ENCODE measurements at regions not wholly inside any gene's neighbourhood (a gene's known extent, or its start where the extent isn't known, plus 50 kb on each side); places are given as distances from the start of the nearest gene placed in this dataset.
A peak's percentile ranks its signal among the peaks of the same experiment; 100 is the strongest.

DNA sequence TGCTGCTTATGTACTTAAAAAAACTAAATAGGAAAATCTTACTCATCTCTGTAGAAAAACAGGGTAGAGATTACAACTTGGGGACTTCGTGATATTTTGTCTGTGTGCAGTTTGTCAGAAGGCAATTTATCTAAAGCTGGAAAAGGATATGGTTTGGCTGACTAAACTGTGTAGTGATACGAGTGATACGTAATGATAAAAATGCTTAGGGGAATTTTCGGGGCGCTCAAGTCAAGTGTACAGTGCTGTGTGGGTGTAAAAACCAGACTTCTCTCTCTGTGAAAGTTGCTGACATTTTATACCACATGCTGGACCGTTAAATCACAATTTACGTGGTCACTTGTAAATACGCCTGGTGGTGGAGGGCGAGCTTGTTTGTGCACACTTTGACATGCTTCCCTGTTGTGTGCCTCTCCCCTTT, 221.7 kb downstream of the KCNRG start:
- POLR2A ChIA-PET = no interaction called here
- CTCF ChIA-PET = interaction anchor here (0.5 to 0.7 kb wide), 2 partner anchors 215 to 383 kb away, joined by 3 to 5 read pairs; no protein-coding TSS in a partner anchor
- Histone ChIP-seq H3K36me3 (ENCODE audit: control insufficient read depth in 2 of 2, insufficient read depth in 1 of 2, low read length in 2 of 2) (no peaks in the 10 kb centered on the region), H3K4me3 (ENCODE audit: low read depth, low read length) (no peak overlapping the region), H3K9me3 (ENCODE audit: control insufficient read depth, insufficient read depth, low read depth, low read length) (no peaks in the 10 kb centered on the region), H3K27ac (ENCODE audit: extremely low read depth, low read depth, low read length) (no peak overlapping the region), H3K4me1 (ENCODE audit: control insufficient read depth, insufficient read depth, low read length) (no peaks in the 10 kb centered on the region)
- 0 out of 2 replicates have a peak, but pooled peaks have one; percentile 20 for TF ChIP-seq ZIC2 (tag by site-specific recombination; IDR thresholded peaks at IDR 0.05)
- TF ChIP-seq ZBTB10 (tag by site-specific recombination; IDR thresholded peaks at IDR 0.05) = no peak

GRCh38 chr13:50238922-50239321, 223.7 kb downstream of the KCNRG start:
- Histone ChIP-seq H3K36me3 (ENCODE audit: control insufficient read depth in 2 of 2, insufficient read depth in 1 of 2, low read length in 2 of 2) (no peaks in the 10 kb centered on the region), H3K4me1 (ENCODE audit: control insufficient read depth, insufficient read depth, low read length) (no peaks in the 10 kb centered on the region), H3K4me3 (ENCODE audit: low read depth, low read length) (no peak overlapping the region), H3K27ac (ENCODE audit: extremely low read depth, low read depth, low read length) (no peak overlapping the region), H3K9me3 (ENCODE audit: control insufficient read depth, insufficient read depth, low read depth, low read length) (no peaks in the 10 kb centered on the region)
- ChIA-PET CTCF (no interaction called here), POLR2A (interaction anchor here (0.7 kb wide), 1 partner anchor 92 kb away, joined by 3 read pairs; no protein-coding TSS in a partner anchor)
- no peak for TF ChIP-seq ZNF544 (tag by site-specific recombination; IDR thresholded peaks at IDR 0.05)
- TF ChIP-seq KLF1 (tag by site-specific recombination; IDR thresholded peaks at IDR 0.05) = no peak
- TF ChIP-seq, protein P1, sequence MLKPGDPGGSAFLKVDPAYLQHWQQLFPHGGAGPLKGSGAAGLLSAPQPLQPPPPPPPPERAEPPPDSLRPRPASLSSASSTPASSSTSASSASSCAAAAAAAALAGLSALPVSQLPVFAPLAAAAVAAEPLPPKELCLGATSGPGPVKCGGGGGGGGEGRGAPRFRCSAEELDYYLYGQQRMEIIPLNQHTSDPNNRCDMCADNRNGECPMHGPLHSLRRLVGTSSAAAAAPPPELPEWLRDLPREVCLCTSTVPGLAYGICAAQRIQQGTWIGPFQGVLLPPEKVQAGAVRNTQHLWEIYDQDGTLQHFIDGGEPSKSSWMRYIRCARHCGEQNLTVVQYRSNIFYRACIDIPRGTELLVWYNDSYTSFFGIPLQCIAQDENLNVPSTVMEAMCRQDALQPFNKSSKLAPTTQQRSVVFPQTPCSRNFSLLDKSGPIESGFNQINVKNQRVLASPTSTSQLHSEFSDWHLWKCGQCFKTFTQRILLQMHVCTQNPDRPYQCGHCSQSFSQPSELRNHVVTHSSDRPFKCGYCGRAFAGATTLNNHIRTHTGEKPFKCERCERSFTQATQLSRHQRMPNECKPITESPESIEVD (tag by site-specific recombination; IDR thresholded peaks at IDR 0.05) = no peak
- TF ChIP-seq ZNF398 (tag by site-specific recombination; IDR thresholded peaks at IDR 0.05) = no peak
- TF ChIP-seq, protein P2, sequence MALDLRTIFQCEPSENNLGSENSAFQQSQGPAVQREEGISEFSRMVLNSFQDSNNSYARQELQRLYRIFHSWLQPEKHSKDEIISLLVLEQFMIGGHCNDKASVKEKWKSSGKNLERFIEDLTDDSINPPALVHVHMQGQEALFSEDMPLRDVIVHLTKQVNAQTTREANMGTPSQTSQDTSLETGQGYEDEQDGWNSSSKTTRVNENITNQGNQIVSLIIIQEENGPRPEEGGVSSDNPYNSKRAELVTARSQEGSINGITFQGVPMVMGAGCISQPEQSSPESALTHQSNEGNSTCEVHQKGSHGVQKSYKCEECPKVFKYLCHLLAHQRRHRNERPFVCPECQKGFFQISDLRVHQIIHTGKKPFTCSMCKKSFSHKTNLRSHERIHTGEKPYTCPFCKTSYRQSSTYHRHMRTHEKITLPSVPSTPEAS (tag by site-specific recombination; IDR thresholded peaks at IDR 0.05) = no peak
- no peak for TF ChIP-seq ZNF664 (tag by site-specific recombination; IDR thresholded peaks at IDR 0.05)
- no peak for TF ChIP-seq ZNF549 (tag by site-specific recombination; IDR thresholded peaks at IDR 0.05)
- TF ChIP-seq ZNF366 (tag by site-specific recombination; conservative IDR thresholded peaks at IDR 0.05) = no peak
- no peak for TF ChIP-seq ZNF18 (tag by site-specific recombination; IDR thresholded peaks at IDR 0.05)
- no peak for TF ChIP-seq ZNF155 (tag by site-specific recombination; IDR thresholded peaks at IDR 0.05)
- TF ChIP-seq ZNF776 (tag by site-specific recombination; IDR thresholded peaks at IDR 0.05; ENCODE audit: borderline replicate concordance) = no peak
- TF ChIP-seq ZNF558 (tag by site-specific recombination; IDR thresholded peaks at IDR 0.05) = no peak
- no peak for TF ChIP-seq ZNF629 (tag by site-specific recombination; IDR thresholded peaks at IDR 0.05)
- TF ChIP-seq ZNF626 (tag by site-specific recombination; IDR thresholded peaks at IDR 0.05) = no peak
- TF ChIP-seq ZSCAN18 (tag by site-specific recombination; IDR thresholded peaks at IDR 0.05) = no peak

Measured in HEK293 (cell line).